ENCODE measurements at regions not wholly inside any gene's neighbourhood (a gene's known extent, or its start where the extent isn't known, plus 50 kb on each side); places are given as distances from the start of the nearest gene placed in this dataset.

DNA sequence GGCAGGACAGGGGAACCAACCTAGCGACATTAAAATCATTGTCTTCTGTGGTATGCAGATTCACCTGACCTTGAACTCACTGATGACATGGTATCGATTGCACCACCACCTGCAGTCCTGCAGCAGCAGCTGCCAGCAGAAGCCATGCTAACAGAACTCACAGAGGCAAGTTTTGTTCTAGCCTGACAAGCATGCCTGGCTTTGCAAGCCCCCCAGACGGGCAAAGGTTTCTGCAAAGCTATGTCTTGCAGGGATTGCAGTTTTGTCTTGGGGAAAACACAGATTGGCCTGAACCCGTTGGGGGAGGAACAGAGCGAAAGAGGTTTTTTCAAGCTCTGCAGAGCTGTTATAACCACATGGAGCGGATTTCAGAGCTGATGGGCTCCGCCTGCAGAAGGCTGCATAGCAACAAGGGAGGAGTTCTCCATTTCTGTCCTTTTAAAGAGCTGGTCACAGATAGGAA lies 221.0 kb downstream of the HIPK3 start:
- no peaks in the 10 kb centered on the region for H3K9me1 ChIP-seq (ENCODE audit: control insufficient read depth, insufficient read depth, low read length)
- H3K9me3 ChIP-seq (replicated peaks; ENCODE audit: control insufficient read depth, insufficient read depth, low read depth, low read length): no peaks in the 10 kb centered on the region
- H3K36me3 ChIP-seq (ENCODE audit: control insufficient read depth, insufficient read depth, low read length): no peaks in the 10 kb centered on the region
- ATAC-seq: no peak
- H3K4me2 ChIP-seq (ENCODE audit: insufficient read depth, low read length): no peak overlapping the region
- no peaks in the 10 kb centered on the region for H3K4me1 ChIP-seq (replicated peaks in 1 of 2; ENCODE audit: control insufficient read depth in 2 of 2, insufficient read depth in 2 of 2, low read length in 2 of 2)
- no peak for DNase-seq (ENCODE audit: extremely low read depth in 1 of 4, low spot score in 3 of 4)
- no peak overlapping the region for H3K9ac ChIP-seq (ENCODE audit: insufficient read depth in 1 of 2, low read depth in 2 of 2, low read length in 2 of 2)
- no TSS peak for BruUV-seq (replicated peaks)
- H4K20me1 ChIP-seq (replicated peaks; ENCODE audit: control insufficient read depth, insufficient read depth, low read length): no peaks in the 10 kb centered on the region
- POLR2A ChIA-PET: no interaction called here
- no peak overlapping the region for H2AFZ ChIP-seq (ENCODE audit: low read depth, low read length)
- CTCF ChIA-PET (ENCODE audit: low intra/inter-chr PET ratio): no interaction called here
- intact Hi-C loops (cut with micrococcal nuclease) (no loop called here), in situ Hi-C loops (cut with MboI) (no loop called here)
- FAIRE-seq: no peak
- H3K79me2 ChIP-seq (ENCODE audit: control insufficient read depth, insufficient read depth, low read length): no peaks in the 10 kb centered on the region
- H3K27ac ChIP-seq (ENCODE audit: extremely low read depth, low read depth, low read length): no peak overlapping the region
- peaks cover 0 to 9% of the 10 kb centered on the region in 2 experiments; a peak in 2 of 5 replicates for H3K27me3 ChIP-seq (ENCODE audit: control insufficient read depth in 2 of 2, insufficient read depth in 2 of 2, low read length in 2 of 2)
- TF ChIP-seq BRF1 (IDR thresholded peaks at IDR 0.05; ENCODE audit: borderline replicate concordance, extremely low read depth, insufficient read length): no peak
- WGBS (ENCODE audit: insufficient coverage, low coverage, missing lambda C conversion rate): 0% methylated on average over 7 of the region's 7 CpGs
- H3K4me3 ChIP-seq: no peak overlapping the region

DNA sequence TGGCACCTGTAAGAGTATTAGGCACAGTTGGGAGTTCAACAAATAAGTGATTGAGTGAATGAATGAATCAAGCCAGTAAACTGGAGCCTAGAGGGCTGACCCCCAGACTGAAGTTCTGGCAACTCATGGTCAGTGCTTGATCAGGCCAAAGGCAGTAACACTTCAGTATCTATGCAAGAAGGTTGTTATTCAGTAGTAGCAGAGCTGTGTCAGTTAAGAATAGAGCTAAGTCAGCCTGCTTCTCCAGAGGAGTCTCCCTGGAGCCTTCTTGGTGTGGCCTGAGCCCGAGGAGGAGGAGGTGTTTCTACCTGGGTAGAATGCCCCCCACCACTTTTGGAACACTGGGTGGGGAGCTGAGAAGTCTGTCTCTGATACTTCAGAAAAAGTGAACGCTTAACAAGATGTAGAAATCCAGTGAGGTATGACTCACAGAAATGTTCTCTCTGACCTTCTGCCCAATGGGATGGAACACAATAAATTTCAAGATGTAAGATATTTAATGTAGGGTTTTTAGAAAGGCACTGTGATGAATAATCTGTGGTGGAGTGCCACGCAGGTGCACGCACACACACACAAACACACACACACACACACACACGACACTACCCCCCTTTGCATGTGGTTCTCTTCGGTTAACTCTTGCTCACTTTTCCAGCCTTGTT lies 219.9 kb downstream of the HIPK3 start:
- H3K9me1 ChIP-seq (ENCODE audit: control insufficient read depth, insufficient read depth, low read length): no peaks in the 10 kb centered on the region
- FAIRE-seq (no peak), ATAC-seq (no peak), DNase-seq (ENCODE audit: extremely low read depth in 1 of 4, low spot score in 3 of 4) (no peak)
- intact Hi-C loops (cut with micrococcal nuclease): no loop called here
- no peaks in the 10 kb centered on the region for H3K4me1 ChIP-seq (replicated peaks in 1 of 2; ENCODE audit: control insufficient read depth in 2 of 2, insufficient read depth in 2 of 2, low read length in 2 of 2)
- no peaks in the 10 kb centered on the region for H3K79me2 ChIP-seq (ENCODE audit: control insufficient read depth, insufficient read depth, low read length)
- peaks cover 0 to 9% of the 10 kb centered on the region in 2 experiments; a peak in 2 of 5 replicates for H3K27me3 ChIP-seq (ENCODE audit: control insufficient read depth in 2 of 2, insufficient read depth in 2 of 2, low read length in 2 of 2)
- no peak overlapping the region for H3K4me2 ChIP-seq (ENCODE audit: insufficient read depth, low read length)
- CTCF ChIA-PET (ENCODE audit: low intra/inter-chr PET ratio): no interaction called here
- 0% methylated on average over 5 of the region's 6 CpGs for WGBS (ENCODE audit: insufficient coverage, low coverage, missing lambda C conversion rate)
- no TSS peak for BruUV-seq (replicated peaks)
- in situ Hi-C loops (cut with MboI): no loop called here
- no peak overlapping the region for H2AFZ ChIP-seq (ENCODE audit: low read depth, low read length)
- H4K20me1 ChIP-seq (replicated peaks; ENCODE audit: control insufficient read depth, insufficient read depth, low read length): no peaks in the 10 kb centered on the region; the same call in 1 of the 2 replicates
- H3K9me3 ChIP-seq (replicated peaks; ENCODE audit: control insufficient read depth, insufficient read depth, low read depth, low read length): no peaks in the 10 kb centered on the region
- POLR2A ChIA-PET: no interaction called here
- TF ChIP-seq, protein P1, sequence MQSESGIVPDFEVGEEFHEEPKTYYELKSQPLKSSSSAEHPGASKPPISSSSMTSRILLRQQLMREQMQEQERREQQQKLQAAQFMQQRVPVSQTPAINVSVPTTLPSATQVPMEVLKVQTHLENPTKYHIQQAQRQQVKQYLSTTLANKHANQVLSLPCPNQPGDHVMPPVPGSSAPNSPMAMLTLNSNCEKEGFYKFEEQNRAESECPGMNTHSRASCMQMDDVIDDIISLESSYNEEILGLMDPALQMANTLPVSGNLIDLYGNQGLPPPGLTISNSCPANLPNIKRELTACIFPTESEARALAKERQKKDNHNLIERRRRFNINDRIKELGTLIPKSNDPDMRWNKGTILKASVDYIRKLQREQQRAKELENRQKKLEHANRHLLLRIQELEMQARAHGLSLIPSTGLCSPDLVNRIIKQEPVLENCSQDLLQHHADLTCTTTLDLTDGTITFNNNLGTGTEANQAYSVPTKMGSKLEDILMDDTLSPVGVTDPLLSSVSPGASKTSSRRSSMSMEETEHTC (IDR thresholded peaks at IDR 0.05): no peak
- no peak for TF ChIP-seq ZNF75A (CRISPR knock-in tag; IDR thresholded peaks at IDR 0.05)
- H3K36me3 ChIP-seq (ENCODE audit: control insufficient read depth, insufficient read depth, low read length): no peaks in the 10 kb centered on the region
- H3K9ac ChIP-seq (ENCODE audit: insufficient read depth in 1 of 2, low read depth in 2 of 2, low read length in 2 of 2): no peak overlapping the region
- no peak overlapping the region for H3K4me3 ChIP-seq
- H3K27ac ChIP-seq (ENCODE audit: extremely low read depth, low read depth, low read length): no peak overlapping the region

All from K562 (cell line).